GM18507 (cell line): ENCODE measurements at regions not wholly inside any gene's neighbourhood (a gene's known extent, or its start where the extent isn't known, plus 50 kb on each side); places are given as distances from the start of the nearest gene placed in this dataset.

Experiments used
- DNase-seq: peaks from one replicate; pipeline ENCODE4 v3.0.0; 2011; ENCODE audit warnings: low read depth; ENCODE audit not compliant: insufficient read length; ENCODE audit errors: extremely low spot score
- FAIRE-seq: peaks from 2 replicates; lab custom pipeline; 2011; peaks lifted over from hg19 to GRCh38; lab: Jason Lieb, UNC

GRCh38 chr22:48205790-48206189, 1443.3 kb downstream of the TBC1D22A start:
- FAIRE-seq = no peak
- no peak for DNase-seq

- FAIRE-seq = no peak
Measured at GRCh38 chr22:48205161-48205560, 1442.7 kb downstream of the TBC1D22A start.

GRCh38 chr22:48204296-48204695, 1441.8 kb downstream of the TBC1D22A start:
- FAIRE-seq = no peak
- no peak for DNase-seq

More at GRCh38 chr22:48205161-48205560, 1442.7 kb downstream of the TBC1D22A start:
- no peak for DNase-seq

GRCh38 chr22:48199667-48200066, 1437.2 kb downstream of the TBC1D22A start:
- FAIRE-seq (no peak), DNase-seq (no peak)

- DNase-seq = no peak
- no peak for FAIRE-seq
Measured at GRCh38 chr22:48198489-48199459, 1436.3 kb downstream of the TBC1D22A start.

- FAIRE-seq (no peak), DNase-seq (no peak)
Measured at GRCh38 chr22:48197189-48197690, 1434.8 kb downstream of the TBC1D22A start.

GRCh38 chr22:48192920-48193319, 1430.5 kb downstream of the TBC1D22A start:
- no peak for FAIRE-seq
- DNase-seq = no peak

- FAIRE-seq (no peak), DNase-seq (no peak)
Measured at GRCh38 chr22:48192071-48192470, 1429.6 kb downstream of the TBC1D22A start.

GRCh38 chr22:48188231-48188721, 1425.8 kb downstream of the TBC1D22A start:
- no peak for DNase-seq

GRCh38 chr22:48187356-48187755, 1424.9 kb downstream of the TBC1D22A start:
- no peak for DNase-seq
- no peak for FAIRE-seq

More at GRCh38 chr22:48188231-48188721, 1425.8 kb downstream of the TBC1D22A start:
- FAIRE-seq = no peak

- no peak for FAIRE-seq
- no peak for DNase-seq
Measured at GRCh38 chr22:48186146-48186790, 1423.8 kb downstream of the TBC1D22A start.

- DNase-seq = no peak
- no peak for FAIRE-seq
Measured at GRCh38 chr22:48185071-48186055, 1422.9 kb downstream of the TBC1D22A start.

- FAIRE-seq (no peak), DNase-seq (no peak)
Measured at GRCh38 chr22:48182846-48183805, 1420.7 kb downstream of the TBC1D22A start.

- no peak for FAIRE-seq
- no peak for DNase-seq
Measured at GRCh38 chr22:48182031-48182430, 1419.6 kb downstream of the TBC1D22A start.

- DNase-seq = no peak
- FAIRE-seq = no peak
Measured at GRCh38 chr22:48181263-48181955, 1419.0 kb downstream of the TBC1D22A start.

GRCh38 chr22:48180631-48181030, 1418.2 kb downstream of the TBC1D22A start:
- FAIRE-seq (no peak), DNase-seq (no peak)
